GM18870 (cell line): ENCODE measurements at regions not wholly inside any gene's neighbourhood (a gene's known extent, or its start where the extent isn't known, plus 50 kb on each side); places are given as distances from the start of the nearest gene placed in this dataset.
"Not testable (repeated sequence)": the region's sequence is repeated elsewhere in the genome, so short reads cannot be mapped to it uniquely, and the experiment has no call there.

ENCODE experiments used
- ATAC-seq: cut with Tn5 transposase; IDR thresholded peaks from one replicate; pipeline ENCODE4 v1.9.1; 2021; ENCODE audit warnings: moderate library complexity; ENCODE audit not compliant: unreplicated experiment

GRCh38 chr6:126949786-126950185 is 168.7 kb upstream of the RSPO3 start:
- no peak for ATAC-seq

DNA sequence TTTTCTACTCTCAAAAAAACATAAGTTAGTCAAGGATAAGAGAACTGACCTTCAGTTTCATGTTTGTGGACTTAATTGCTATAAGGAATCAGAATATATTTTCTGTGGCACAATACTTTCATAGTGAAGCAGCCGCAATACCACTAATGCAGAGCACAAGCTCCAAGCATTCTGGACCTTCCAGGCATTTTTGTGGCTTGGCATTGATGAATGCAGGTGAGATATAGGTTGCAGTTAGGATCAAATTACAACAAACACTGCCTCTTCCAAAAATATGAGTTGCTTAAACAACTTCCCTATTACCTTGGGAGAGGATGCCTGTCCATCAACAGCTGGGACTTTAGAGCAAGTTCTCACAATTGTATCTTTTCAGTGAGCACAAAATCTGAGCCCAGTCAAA is 162.8 kb upstream of the RSPO3 start:
- no peak for ATAC-seq

DNA sequence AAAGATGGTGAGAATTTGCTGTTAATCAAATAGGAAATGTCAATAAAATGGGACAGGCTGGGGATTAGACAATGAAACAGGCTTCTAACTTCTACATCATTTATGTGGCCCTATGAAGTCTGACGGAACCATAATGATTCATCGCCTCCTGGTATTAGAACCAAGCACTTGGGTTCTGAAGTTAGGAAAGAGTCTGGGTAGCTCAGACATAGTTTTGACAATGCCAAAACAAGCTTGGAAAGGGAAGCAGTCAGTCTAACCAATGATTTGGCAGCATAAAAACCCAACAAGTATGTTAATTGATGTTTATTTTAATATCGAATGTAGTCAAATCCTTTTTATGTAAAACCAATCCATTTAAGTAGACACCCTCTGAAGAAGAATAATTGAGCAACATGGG is 160.8 kb upstream of the RSPO3 start:
- no peak for ATAC-seq

DNA sequence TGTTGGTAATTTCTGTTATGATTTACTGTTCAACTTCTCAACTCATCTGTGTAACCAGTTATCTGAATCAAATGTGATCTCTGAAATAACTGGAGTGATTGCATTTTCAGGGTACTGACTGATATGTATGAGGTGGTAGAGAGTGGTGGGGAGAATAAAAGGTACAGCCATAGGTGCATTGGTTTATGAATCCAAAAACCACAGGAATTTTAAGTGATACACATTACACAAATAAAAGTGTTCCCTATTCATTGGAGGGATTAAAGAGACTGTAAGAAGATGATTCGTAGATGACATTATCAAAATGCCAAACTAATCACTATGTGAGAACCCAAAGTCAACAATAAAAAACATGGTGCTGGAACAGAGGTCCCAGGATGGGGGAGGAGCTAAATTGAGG is 158.7 kb upstream of the RSPO3 start:
- ATAC-seq: no peak

- no peak for ATAC-seq
Observed at GRCh38 chr6:126963077-126963809, 155.2 kb upstream of the RSPO3 start.

DNA sequence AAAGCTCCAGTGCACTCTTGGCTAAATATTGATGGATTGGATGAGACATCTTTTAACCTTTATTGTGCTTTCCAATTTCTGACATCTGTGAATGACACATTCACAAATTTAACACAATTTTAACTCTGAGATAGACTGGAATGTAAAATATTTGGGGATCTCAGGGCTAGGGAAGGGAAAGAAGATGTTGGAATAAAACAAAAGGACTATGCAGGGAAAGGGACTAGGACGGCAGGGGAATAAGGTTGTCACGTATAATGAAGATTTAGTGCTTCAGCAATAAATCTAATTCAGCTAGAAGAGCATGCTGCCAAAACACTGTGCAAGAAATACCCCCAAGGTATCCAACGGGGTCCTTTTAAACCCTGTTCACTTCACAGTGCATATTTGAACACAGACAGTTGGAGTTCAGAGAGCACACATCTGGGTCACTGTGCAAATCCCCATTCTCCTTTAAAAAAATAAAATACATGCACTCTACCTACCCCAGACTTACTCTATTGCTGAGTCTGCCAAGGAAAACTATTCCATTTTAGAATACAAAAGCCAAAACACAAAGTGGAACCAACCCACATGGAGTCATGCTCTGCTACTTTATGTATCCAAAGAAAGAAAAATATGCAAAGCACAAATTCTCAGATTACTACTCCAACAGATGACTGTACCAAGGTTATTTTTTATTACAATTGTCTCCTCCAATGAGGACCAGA is 151.0 kb upstream of the RSPO3 start:
- no peak for ATAC-seq

DNA sequence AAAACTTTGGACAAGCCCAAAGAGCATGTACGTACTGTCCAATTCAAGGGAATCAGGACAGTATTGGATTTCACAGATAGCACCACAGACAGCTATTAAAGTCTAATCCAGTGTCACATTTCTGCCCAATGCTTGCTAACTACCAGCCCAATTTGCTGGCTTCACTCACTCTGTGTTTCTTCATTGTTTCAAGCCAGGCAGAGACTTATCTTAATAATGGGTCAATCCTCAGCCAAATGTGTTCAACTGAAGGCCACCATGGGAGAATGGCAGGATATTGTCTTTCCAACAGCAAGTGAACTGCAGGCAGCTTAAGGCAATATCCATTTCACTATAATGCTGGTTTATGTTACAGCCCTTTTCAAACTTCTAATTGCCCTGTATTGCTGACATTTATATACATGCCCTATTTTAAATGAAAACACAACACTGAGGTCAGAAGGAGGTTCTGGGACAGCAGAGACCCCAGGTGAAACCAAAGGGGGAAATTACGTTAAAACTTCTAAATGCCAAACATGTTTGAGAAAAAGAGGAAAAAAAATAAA is 142.1 kb upstream of the RSPO3 start:
- ATAC-seq: no peak

- ATAC-seq: no peak
Observed at GRCh38 chr6:126983779-126984178, 134.7 kb upstream of the RSPO3 start.

DNA sequence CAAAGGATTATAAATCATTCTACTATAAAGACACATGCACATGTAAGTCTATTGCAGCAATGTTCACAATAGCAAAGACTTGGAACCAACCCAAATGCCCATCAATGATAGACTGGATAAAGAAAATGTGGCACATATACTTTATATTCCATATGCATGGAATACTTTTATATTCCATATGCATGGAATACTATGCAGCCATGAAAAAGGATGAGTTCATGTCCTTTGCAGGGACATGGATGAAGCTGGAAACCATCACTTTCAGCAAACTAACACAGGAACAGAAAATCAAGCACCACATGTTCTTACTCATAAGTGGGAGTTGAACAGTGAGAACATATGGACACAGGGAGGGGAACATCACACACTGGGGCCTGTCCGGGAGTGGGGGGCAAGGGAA is 130.3 kb upstream of the RSPO3 start:
- not testable (repeated sequence) for ATAC-seq

DNA sequence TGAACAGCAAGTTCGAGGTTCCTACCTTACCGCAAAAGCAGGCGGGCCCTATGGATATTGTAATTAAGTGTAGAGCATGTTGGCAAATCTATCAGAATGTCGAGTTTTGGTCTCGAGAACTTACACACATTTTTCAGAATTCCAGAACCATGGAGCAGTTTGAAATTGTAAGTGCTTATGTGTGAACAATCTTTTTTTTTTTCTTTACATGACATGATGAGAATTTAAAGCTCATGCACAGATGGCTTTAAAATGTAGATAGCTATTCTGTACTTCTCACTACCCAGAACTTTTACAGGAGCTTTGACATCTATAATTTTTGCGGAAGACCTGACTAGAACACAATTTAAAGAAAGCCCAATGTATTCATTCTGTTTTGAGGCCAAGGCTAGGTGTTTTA is 117.8 kb upstream of the RSPO3 start:
- ATAC-seq: no peak

- no peak for ATAC-seq
Observed at GRCh38 chr6:127013865-127014264, 104.6 kb upstream of the RSPO3 start.

DNA sequence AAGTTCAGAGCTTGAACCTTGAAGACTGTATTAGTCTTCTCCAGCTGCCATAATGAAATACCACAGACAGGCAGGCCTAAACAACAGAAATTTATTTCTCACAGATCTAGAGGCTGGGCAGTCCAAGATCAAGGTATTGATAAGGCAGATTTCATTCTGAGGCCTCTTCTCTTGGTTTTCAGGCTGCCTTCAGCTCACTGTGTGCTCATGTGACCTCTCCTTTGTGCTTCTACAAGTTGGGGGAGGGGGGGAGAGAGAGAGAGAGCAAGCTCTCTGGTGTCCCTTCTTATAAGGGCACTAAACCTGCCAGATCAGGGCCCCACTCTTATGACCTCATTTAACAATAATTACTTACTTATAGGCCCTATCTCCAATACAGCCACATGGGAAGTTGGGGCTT is 102.6 kb upstream of the RSPO3 start:
- ATAC-seq: no peak

DNA sequence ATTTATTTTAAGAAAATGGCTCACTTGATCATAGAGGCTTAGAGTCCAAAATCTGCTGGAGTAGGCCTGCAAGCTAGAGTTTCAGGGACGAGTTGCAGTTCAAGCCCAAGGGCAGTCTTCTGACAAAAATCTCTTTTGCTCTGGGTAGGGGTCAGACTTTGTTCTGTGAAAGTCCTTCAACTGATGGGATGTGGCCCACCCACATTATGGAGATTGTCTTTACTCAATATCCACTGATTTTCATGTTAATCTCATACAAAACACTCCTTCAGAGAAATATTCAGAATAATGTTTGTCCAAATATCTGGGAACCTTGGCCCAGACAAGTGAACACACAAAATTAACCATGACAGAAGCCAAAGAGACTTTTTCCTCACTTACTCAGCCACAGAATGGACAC is 98.6 kb upstream of the RSPO3 start:
- no peak for ATAC-seq

- ATAC-seq: no peak
Observed at GRCh38 chr6:127022302-127022701, 96.2 kb upstream of the RSPO3 start.

- ATAC-seq: no peak
Observed at GRCh38 chr6:127023001-127023778, 95.3 kb upstream of the RSPO3 start.

DNA sequence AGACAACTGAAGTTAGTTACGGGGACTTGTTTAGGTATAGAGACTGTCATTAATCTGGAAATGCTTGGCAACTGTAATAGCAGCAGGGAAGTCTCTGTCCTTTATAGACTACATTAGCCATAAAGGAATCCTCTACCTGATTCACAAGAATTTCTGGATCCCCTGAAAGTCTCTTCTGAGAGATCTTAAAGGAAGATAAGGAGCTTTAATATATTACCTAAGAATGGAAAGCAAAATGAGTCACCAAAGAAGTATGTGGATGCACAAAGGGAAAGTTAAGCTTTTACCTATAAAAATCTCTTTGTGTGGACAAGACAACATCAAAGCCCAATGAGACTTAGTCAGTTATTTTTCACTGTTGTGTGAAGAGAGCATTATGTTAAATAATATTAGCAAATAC is 92.2 kb upstream of the RSPO3 start:
- no peak for ATAC-seq

DNA sequence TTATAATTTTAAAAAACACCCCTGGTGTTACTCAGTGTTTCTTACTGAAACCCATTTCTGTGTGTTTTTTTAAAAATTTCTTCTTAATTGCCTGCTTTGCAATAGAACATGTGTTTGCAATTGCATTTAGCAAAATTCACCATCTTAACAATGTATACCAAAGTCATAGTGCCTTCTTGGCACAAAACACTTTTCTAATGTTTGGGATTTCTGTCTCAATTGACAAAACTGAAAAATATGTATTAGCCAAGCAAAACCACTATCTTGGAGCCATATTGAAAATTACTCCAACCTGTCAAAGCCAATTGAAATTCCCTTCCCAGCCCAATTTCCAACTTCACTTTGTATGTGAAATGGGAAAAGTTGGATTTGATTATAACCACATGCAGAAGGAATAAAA is 88.4 kb upstream of the RSPO3 start:
- no peak for ATAC-seq

GRCh38 chr6:127030836-127031235 is 87.6 kb upstream of the RSPO3 start:
- ATAC-seq: no peak

DNA sequence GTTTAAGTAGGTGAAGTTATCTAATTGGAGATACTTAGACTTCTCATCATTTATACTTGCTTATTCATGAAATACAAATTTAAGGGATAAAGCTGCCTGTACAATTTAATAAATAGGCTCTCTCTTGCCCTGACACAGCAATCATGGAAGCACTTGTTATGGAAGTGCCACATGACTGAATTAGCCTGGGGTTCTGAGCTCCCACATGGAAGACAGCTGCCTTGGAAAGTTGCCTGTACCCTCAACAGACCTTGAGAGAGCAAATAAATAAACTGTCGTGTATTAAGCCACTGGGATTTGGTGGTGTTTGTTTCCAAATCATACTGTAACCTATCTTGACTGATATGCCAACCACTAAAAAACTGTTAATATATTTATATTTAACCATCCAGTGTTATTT is 87.0 kb upstream of the RSPO3 start:
- ATAC-seq: no peak

DNA sequence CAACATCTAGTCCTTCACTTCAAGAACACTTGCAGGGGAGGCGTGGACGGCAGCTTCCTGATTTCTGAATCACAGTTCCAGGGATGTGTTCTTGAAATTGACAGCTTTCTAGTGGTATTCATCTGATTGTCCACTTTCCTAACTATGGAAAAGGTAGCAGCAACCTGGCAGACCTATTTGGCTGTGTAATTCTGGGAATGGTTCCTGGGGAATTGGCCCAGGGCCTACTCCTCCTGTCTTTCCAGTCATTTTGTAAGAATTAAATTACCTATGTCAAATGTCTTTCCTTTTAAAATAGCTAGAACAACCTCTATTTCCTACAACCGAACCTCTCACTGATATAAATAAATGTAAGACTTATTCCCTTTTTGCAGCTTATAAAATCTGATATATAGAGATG is 85.5 kb upstream of the RSPO3 start:
- no peak for ATAC-seq

DNA sequence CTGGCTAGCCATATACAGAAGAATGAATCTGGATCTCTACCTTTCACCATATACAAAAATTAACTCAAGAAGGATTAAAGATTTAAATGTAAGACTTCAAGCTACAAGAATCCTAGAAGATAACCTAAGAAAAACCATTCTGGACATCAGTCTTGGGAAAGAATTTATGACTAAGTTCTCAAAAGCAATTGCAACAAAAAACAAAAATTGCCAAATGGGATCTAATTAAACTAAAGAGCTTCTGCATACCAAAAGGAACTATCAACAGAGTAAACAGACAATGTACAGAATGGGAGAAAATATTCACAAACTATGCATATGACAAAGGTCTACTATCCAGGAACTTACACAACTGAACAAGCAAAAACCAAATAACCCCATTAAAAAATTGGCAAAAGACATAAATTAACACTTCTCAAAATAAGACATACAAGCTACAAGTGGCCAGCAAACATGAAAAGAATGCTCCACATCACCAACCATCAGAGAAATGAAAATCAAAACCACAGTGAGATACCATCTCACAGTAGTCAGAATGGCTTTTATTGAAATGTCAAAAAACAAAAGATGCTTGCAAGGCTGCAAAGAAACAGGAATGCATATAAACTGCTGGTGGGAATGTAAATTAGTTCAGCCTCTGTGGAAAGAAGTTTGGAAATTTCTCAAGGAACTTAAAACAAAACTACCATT is 66.8 kb upstream of the RSPO3 start:
- ATAC-seq: no peak
